PC-3 (cell line): ENCODE measurements at regions not wholly inside any gene's neighbourhood (a gene's known extent, or its start where the extent isn't known, plus 50 kb on each side); places are given as distances from the start of the nearest gene placed in this dataset.
A peak's percentile ranks its signal among the peaks of the same experiment; 100 is the strongest.

Experiments used
- ATAC-seq: fragments of 200-7000 bp; cut with Tn5 transposase; 2 replicates; pipeline ENCODE4 v1.9.1; 2020; ENCODE audit warnings: mild to moderate bottlenecking, moderate library complexity
- BruUV-seq: library from RNA; stranded (reverse); fragments of 400-500 nt; replicated peaks from 2 replicates; lab custom pipeline; 2021; lab: Mats Ljungman, UMichigan
- CTCF ChIA-PET: fragments of 300-600 bp; sonication (Branson Sonifier 250); formaldehyde crosslinking; loops from one replicate; lab custom pipeline; 2022; ENCODE audit warnings: antibody characterized with exemption; lab: Charles Lee
- POLR2A ChIA-PET: fragments of 300-600 bp; sonication (Branson Sonifier 250); formaldehyde crosslinking; loops from one replicate; lab custom pipeline; 2022; ENCODE audit warnings: antibody characterized with exemption; ENCODE audit not compliant: unreplicated experiment; lab: Charles Lee
- DNase-seq: peaks from one replicate; pipeline ENCODE4 v3.0.0-alpha.2; 2015
- H2AFZ ChIP-seq: fragments of 300-600 bp; sonication (generic); 2 replicates; pipeline ENCODE4 v1.6.0; 2016; ENCODE audit warnings: antibody characterized with exemption, low read length
- H3F3A ChIP-seq: fragments of 300-600 bp; sonication (generic); one replicate; pipeline ENCODE4 v1.6.0; 2017; ENCODE audit warnings: antibody characterized with exemption, low read length, control low read depth, mild to moderate bottlenecking; ENCODE audit not compliant: unreplicated experiment
- H3K27ac ChIP-seq: fragments of 300-600 bp; sonication (generic); 2 replicates; pipeline ENCODE4 v1.5.1; 2016; ENCODE audit warnings: mild to moderate bottlenecking, low read length
- H3K27me3 ChIP-seq: fragments of 300-600 bp; sonication (generic); 2 replicates; pipeline ENCODE4 v1.6.1; 2016; ENCODE audit warnings: low read length, mixed read lengths
- H3K36me3 ChIP-seq: fragments of 300-600 bp; sonication (generic); 2 replicates; pipeline ENCODE4 v1.6.1; 2016; ENCODE audit warnings: low read depth, mixed run types, low read length, mixed read lengths
- H3K4me1 ChIP-seq: fragments of 300-600 bp; sonication (generic); 2 replicates; pipeline ENCODE4 v1.5.1; 2016; ENCODE audit warnings: low read length; ENCODE audit not compliant: insufficient read depth
- H3K4me2 ChIP-seq: fragments of 300-600 bp; sonication (generic); 2 replicates; pipeline ENCODE4 v1.6.0; 2016; ENCODE audit warnings: low read length
- H3K4me3 ChIP-seq: fragments of 300-600 bp; sonication (generic); 2 replicates; pipeline ENCODE4 v1.5.1; 2016; ENCODE audit warnings: mild to moderate bottlenecking, low read length, mixed read lengths
- H3K79me2 ChIP-seq: fragments of 300-600 bp; sonication (generic); 2 replicates; pipeline ENCODE4 v1.6.1; 2017; ENCODE audit warnings: low read length, mixed read lengths
- H3K9ac ChIP-seq: fragments of 300-600 bp; sonication (generic); 2 replicates; pipeline ENCODE4 v1.6.0; 2016; ENCODE audit warnings: mild to moderate bottlenecking, low read length
- H3K9me2 ChIP-seq: fragments of 300-600 bp; sonication (generic); replicated peaks from 2 replicates; pipeline ENCODE4 v1.6.1; 2016; ENCODE audit warnings: mixed run types, low read length, mixed read lengths
- H3K9me3 ChIP-seq: fragments of 300-600 bp; sonication (generic); 2 replicates; pipeline ENCODE4 v1.6.1; 2016; ENCODE audit warnings: low read length, mixed read lengths
- H4K20me1 ChIP-seq: fragments of 300-600 bp; sonication (generic); 2 replicates; pipeline ENCODE4 v1.6.1; 2016; ENCODE audit warnings: low read length, mixed read lengths
- EZH2 ChIP-seq: fragments of 300-600 bp; sonication (generic); IDR thresholded peaks from one replicate; pipeline ENCODE4 v1.6.1; 2017; ENCODE audit warnings: antibody characterized with exemption, mild to moderate bottlenecking, low read length; ENCODE audit not compliant: unreplicated experiment
- EZH2phosphoT487 ChIP-seq: fragments of 300-600 bp; sonication (generic); IDR thresholded peaks from 2 replicates; pipeline ENCODE4 v1.6.1; 2018; ENCODE audit warnings: mild to moderate bottlenecking, antibody characterized with exemption, low read length, borderline replicate concordance
- intact Hi-C: fragments of 100-400 bp; cut with micrococcal nuclease; formaldehyde crosslinking; loops from 2 replicates; pipeline ENCODE4 v1.9.0; 2023
- TF ChIP-seq, protein P1 (sequence below): fragments of 300-600 bp; sonication (generic); conservative IDR thresholded peaks from 2 replicates; pipeline ENCODE4 v1.5.1; 2017; ENCODE audit warnings: antibody characterized with exemption, low read depth, mild to moderate bottlenecking, low read length

DNA sequence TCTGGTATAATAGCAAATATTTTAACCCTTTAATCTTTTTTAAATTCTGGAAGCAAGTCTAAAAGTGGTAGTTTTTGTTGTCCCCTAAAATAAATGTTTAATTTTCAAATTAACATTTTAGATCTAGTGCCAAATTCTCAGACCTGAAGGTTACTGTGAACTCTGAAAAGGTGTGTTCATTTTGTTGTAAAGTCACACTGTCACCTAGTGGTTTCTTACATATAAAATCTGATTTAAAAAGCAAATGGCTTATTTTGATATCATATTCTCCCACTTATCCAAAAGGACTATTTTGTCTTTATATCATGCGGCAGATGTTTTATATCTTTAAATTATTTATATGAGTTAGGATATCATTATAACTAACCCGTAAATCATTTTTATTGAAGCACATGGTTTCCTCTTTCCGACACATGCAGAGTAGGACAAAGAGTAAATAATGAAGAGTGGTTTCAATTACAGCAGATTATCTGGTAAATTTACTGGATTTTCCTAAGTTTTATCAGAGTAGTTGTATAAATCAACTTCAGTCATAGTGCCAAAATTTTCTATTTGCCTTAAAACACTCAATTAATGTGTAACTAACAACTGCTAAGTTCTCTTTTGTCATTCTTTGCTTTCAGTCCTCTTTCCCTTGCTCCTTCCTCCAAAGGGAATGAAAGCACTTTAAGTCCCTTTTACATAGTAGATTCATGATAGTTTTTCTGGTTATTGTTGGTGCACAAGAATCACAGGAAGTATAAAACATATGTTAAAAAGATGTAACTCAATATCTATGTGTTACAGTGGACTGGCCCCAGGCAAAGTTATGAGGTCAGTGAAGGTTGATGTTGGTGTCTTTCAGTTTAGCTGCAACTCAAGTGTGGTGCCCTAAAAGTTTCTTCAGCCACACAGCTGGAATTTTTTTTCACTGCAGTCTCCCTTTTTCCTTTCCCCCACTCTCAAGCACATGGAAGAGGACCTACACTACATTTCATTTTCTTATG lies 189.6 kb downstream of the COX7C start:
- Histone ChIP-seq H3K9ac (no peak overlapping the region), H3K4me3 (no peak overlapping the region), H3K4me1 (peaks cover 6% of the 10 kb centered on the region; the same call in 1 of the 2 replicates), H3F3A (no peaks in the 10 kb centered on the region), H3K4me2 (peak overlapping the region; percentile 14; the same call in 1 of the 2 replicates), H3K36me3 (no peaks in the 10 kb centered on the region), H4K20me1 (no peaks in the 10 kb centered on the region), H3K27ac (no peak overlapping the region), H2AFZ (peak overlapping the region; percentile 10; the same call in 1 of the 2 replicates), H3K9me2 (no peaks in the 10 kb centered on the region), H3K27me3 (no peaks in the 10 kb centered on the region), H3K79me2 (no peaks in the 10 kb centered on the region), H3K9me3 (no peaks in the 10 kb centered on the region)
- no TSS peak for BruUV-seq
- POLR2A ChIA-PET: interaction anchor here (0.7 kb wide), 1 partner anchor 18 kb away, joined by 6 read pairs; no protein-coding TSS in a partner anchor
- no peak for TF ChIP-seq EZH2phosphoT487
- no peak for TF ChIP-seq EZH2
- TF ChIP-seq, protein P1, sequence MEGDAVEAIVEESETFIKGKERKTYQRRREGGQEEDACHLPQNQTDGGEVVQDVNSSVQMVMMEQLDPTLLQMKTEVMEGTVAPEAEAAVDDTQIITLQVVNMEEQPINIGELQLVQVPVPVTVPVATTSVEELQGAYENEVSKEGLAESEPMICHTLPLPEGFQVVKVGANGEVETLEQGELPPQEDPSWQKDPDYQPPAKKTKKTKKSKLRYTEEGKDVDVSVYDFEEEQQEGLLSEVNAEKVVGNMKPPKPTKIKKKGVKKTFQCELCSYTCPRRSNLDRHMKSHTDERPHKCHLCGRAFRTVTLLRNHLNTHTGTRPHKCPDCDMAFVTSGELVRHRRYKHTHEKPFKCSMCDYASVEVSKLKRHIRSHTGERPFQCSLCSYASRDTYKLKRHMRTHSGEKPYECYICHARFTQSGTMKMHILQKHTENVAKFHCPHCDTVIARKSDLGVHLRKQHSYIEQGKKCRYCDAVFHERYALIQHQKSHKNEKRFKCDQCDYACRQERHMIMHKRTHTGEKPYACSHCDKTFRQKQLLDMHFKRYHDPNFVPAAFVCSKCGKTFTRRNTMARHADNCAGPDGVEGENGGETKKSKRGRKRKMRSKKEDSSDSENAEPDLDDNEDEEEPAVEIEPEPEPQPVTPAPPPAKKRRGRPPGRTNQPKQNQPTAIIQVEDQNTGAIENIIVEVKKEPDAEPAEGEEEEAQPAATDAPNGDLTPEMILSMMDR: peak; percentile 63
- intact Hi-C loops: loop anchor here (1.0 to 2.0 kb wide), 2 partner anchors 128 to 239 kb away; no protein-coding TSS in a partner anchor
- CTCF ChIA-PET: no interaction called here
- ATAC-seq (peak; percentile 71), DNase-seq (peak; percentile 41)

DNA sequence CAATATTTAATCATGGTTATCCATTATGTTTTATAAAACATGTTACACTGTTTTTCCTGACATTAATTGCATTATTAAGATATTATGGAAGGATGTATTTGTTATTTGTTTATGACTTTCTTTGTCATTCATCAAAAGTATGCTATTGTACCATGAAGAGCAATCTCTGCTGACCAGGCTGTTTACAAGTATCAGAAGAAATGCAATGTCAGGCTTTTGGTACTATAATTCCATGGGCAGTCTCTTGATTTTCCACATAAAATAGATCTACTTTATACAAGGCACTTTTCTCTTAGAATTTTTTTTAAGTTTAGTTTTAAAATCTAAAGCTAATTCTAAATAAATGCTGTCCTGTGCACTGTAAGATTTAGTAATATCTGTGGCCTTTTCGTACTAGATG lies 196.6 kb downstream of the COX7C start:
- peak overlapping the region; percentile 42 for H3K27ac ChIP-seq
- no peaks in the 10 kb centered on the region for H3K27me3 ChIP-seq
- H3K4me1 ChIP-seq: peaks cover 14% of the 10 kb centered on the region
- no peaks in the 10 kb centered on the region for H3K9me3 ChIP-seq
- H2AFZ ChIP-seq: no peak overlapping the region
- POLR2A ChIA-PET: interaction anchor here (0.6 kb wide), 1 partner anchor 20 kb away, joined by 5 read pairs; no protein-coding TSS in a partner anchor
- H3K4me3 ChIP-seq: no peak overlapping the region
- H3F3A ChIP-seq: no peaks in the 10 kb centered on the region
- H3K4me2 ChIP-seq: no peak overlapping the region
- DNase-seq (no peak), ATAC-seq (no peak)
- no peaks in the 10 kb centered on the region for H3K36me3 ChIP-seq
- CTCF ChIA-PET: no interaction called here
- H3K9ac ChIP-seq: no peak overlapping the region
- no peaks in the 10 kb centered on the region for H4K20me1 ChIP-seq
- H3K79me2 ChIP-seq: no peaks in the 10 kb centered on the region
- no peak for TF ChIP-seq EZH2phosphoT487
- TF ChIP-seq EZH2: no peak
- TF ChIP-seq, protein P1: no peak
- intact Hi-C loops: no loop called here
- H3K9me2 ChIP-seq: no peaks in the 10 kb centered on the region
- BruUV-seq: no TSS peak
